ENCODE measurements at regions not wholly inside any gene's neighbourhood (a gene's known extent, or its start where the extent isn't known, plus 50 kb on each side); places are given as distances from the start of the nearest gene placed in this dataset.
"Not testable (repeated sequence)": the region's sequence is repeated elsewhere in the genome, so short reads cannot be mapped to it uniquely, and the experiment has no call there.

DNA sequence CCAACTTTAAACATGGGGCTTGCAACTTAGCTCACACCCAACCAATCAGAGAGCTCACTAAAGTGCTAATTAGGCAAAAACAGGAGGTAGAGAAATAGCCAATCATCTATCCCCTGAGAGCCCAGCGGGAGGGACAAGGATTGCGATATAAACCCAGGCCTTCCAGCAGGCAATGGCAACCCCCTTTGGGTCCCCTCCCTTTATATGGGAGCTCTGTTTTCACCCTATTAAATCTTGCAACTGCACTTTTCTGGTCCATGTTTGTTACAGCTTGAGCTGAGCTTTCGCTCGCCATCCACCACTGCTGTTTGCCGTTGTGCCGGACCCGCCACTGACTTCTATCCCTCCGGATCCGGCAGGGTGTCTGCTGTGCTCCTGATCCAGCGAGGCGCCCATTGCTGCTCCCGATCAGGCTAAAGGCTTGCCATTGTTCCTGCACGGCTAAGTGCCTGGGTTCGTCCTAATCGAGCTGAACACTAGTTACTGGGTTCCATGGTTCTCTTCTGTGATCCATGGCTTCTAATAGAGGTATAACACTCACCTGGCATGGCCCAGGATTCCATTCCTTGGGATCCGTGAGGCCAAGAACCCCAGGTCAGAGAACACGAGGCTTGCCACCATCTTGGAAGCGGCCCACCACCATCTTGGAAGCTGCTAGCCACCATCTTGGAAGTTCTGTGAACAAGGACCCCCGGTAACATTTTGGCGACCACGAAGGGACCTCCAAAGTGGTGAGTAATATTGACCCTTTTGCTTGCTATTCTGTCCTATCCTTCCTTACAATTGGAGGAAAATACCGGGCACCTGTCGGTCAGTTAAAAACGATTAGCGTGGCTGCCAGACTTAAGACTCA lies 161.3 kb upstream of the GCFC2 start:
- TF ChIP-seq ZNF777 (CRISPR knock-in tag; IDR thresholded peaks at IDR 0.05); ZNF770 (CRISPR knock-in tag; IDR thresholded peaks at IDR 0.05); ZNF441 (CRISPR knock-in tag; IDR thresholded peaks at IDR 0.05; ENCODE audit: borderline replicate concordance); NFE2L1 (CRISPR knock-in tag; IDR thresholded peaks at IDR 0.05; ENCODE audit: borderline replicate concordance); POLR2AphosphoS5 (IDR thresholded peaks at IDR 0.05; ENCODE audit: low read depth, low read length); MAZ (IDR thresholded peaks at IDR 0.05; ENCODE audit: borderline replicate concordance, low read depth, low read length); MAZ (CRISPR knock-in tag; IDR thresholded peaks at IDR 0.05; ENCODE audit: low read depth): not testable (repeated sequence)
